Common myeloid progenitor, CD34-positive (primary cell): ENCODE measurements at regions not wholly inside any gene's neighbourhood (a gene's known extent, or its start where the extent isn't known, plus 50 kb on each side); places are given as distances from the start of the nearest gene placed in this dataset.

ENCODE experiments used
- CTCF ChIA-PET: fragments of 350-600 bp; sonication (Branson Sonifier 250); formaldehyde crosslinking; loops from one replicate; lab custom pipeline; 2021; ENCODE audit warnings: antibody characterized with exemption; lab: Charles Lee
- POLR2A ChIA-PET: fragments of 350-600 bp; sonication (Branson Sonifier 250); formaldehyde crosslinking; loops from one replicate; lab custom pipeline; 2021; ENCODE audit warnings: antibody characterized with exemption; lab: Charles Lee
- DNase-seq, 3 donors: peaks; one replicate each; pipeline versions ENCODE4 v3.0.0 to v3.0.0-alpha.2; 2013
- H3K27ac ChIP-seq, 2 experiments: 1 replicate in 1 of 2; 2 replicates in 1 of 2; pipeline ENCODE4 v1.7.0; 2013; ENCODE audit warnings: inconsistent platforms in 2 of 2, low read length in 2 of 2, mild to moderate bottlenecking in 2 of 2, low read depth in 1 of 2, moderate library complexity in 1 of 2; ENCODE audit not compliant: severe bottlenecking in 2 of 2, insufficient read depth in 1 of 2, poor library complexity in 1 of 2
- H3K27me3 ChIP-seq, 5 experiments: replicated peaks in 2 of 5; 1 replicate in 3 of 5; 2 replicates in 2 of 5; pipeline versions ENCODE4 v1.6.1 to v1.7.0; 2013; ENCODE audit warnings: low read length in 4 of 5, mild to moderate bottlenecking in 2 of 5, moderate library complexity in 2 of 5, inconsistent platforms in 1 of 5; ENCODE audit not compliant: insufficient read depth in 5 of 5, control insufficient read depth in 4 of 5
- H3K36me3 ChIP-seq, 4 experiments: 1 replicate in 2 of 4; 2 replicates in 2 of 4; pipeline versions ENCODE4 v1.6.1 to v1.7.0; 2013; ENCODE audit warnings: low read length in 3 of 4, control low read depth in 1 of 4, mild to moderate bottlenecking in 1 of 4; ENCODE audit not compliant: control insufficient read depth in 4 of 4, insufficient read depth in 4 of 4
- H3K4me1 ChIP-seq, 4 experiments: 1 replicate in 3 of 4; 2 replicates in 1 of 4; pipeline versions ENCODE4 v1.6.1 to v1.7.1; 2013; ENCODE audit warnings: low read length in 3 of 4, mild to moderate bottlenecking in 3 of 4, control low read depth in 1 of 4, inconsistent platforms in 1 of 4, moderate library complexity in 1 of 4; ENCODE audit not compliant: control insufficient read depth in 4 of 4, insufficient read depth in 4 of 4; ENCODE audit errors: control extremely low read depth in 1 of 4
- H3K4me3 ChIP-seq, 7 experiments: 1 replicate in 4 of 7; 2 replicates in 3 of 7; pipeline versions ENCODE4 v1.5.1 to v1.7.0; 2013; ENCODE audit warnings: mild to moderate bottlenecking in 7 of 7, low read length in 6 of 7, moderate library complexity in 6 of 7, inconsistent platforms in 2 of 7, low read depth in 2 of 7, control low read depth in 1 of 7; ENCODE audit not compliant: insufficient read depth in 4 of 7, control insufficient read depth in 1 of 7; ENCODE audit errors: extremely low read depth in 1 of 7
- H3K9me3 ChIP-seq, 5 experiments: 1 replicate in 4 of 5; 2 replicates in 1 of 5; pipeline versions ENCODE4 v1.6.1 to v1.7.1; 2013; ENCODE audit warnings: low read length in 4 of 5, mild to moderate bottlenecking in 2 of 5, inconsistent platforms in 1 of 5, low read depth in 1 of 5, moderate library complexity in 1 of 5; ENCODE audit not compliant: control insufficient read depth in 4 of 5, insufficient read depth in 2 of 5; ENCODE audit errors: control extremely low read depth in 1 of 5
- WGBS: methylation state at CpG from one replicate; pipeline ENCODE4 v1.1.5; 2013; ENCODE audit not compliant: insufficient coverage; 5-methylcytosine and 5-hydroxymethylcytosine counted together

- DNase-seq: no peak
- ChIA-PET POLR2A (no interaction called here), CTCF (interaction anchor here (1.0 kb wide), 1 partner anchor 479 kb away, joined by 3 read pairs; no protein-coding TSS in a partner anchor)
- H3K27me3 ChIP-seq: no peaks in the 10 kb centered on the region
- WGBS: no CpG with 5 or more reads among the region's 2 CpGs
- no peak overlapping the region for H3K27ac ChIP-seq
- H3K36me3 ChIP-seq: no peaks in the 10 kb centered on the region
- no peak overlapping the region for H3K4me3 ChIP-seq
- no peaks in the 10 kb centered on the region for H3K9me3 ChIP-seq
- H3K4me1 ChIP-seq: no peaks in the 10 kb centered on the region
These were observed 1641.7 kb downstream of the OTOL1 start for GRCh38 chr3:163138258-163138657.

GRCh38 chr3:163132111-163132510 is 1635.5 kb downstream of the OTOL1 start:
- no peaks in the 10 kb centered on the region for H3K9me3 ChIP-seq
- no peaks in the 10 kb centered on the region for H3K27me3 ChIP-seq
- H3K4me3 ChIP-seq: no peak overlapping the region
- no peaks in the 10 kb centered on the region for H3K4me1 ChIP-seq
- H3K27ac ChIP-seq: no peak overlapping the region
- WGBS: 87% methylated on average over 3 of the region's 5 CpGs
- CTCF ChIA-PET: no interaction called here
- POLR2A ChIA-PET: no interaction called here
- DNase-seq: no peak
- H3K36me3 ChIP-seq: no peaks in the 10 kb centered on the region

DNA sequence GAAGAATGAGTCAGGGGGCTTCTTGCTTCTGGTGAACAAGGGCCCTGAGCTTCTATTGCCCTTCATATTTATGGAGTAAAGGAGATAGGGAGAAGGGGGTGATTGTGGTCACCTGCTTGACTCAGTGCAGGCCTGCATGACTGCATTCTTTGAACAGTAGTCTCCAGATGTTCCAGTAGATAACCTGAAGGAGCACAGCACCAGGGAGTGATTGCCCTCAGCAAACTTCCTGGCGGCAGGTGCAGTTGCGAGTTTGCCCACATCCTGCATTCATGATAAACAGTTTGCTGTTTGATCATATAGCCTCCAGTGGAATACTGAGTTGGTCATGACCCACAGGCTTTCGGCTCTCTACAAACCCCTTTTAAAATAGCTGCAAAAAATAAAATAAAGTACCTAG is 1632.7 kb downstream of the OTOL1 start:
- ChIA-PET CTCF (no interaction called here), POLR2A (no interaction called here)
- 100% methylated on average over 2 of the region's 3 CpGs for WGBS
- H3K4me3 ChIP-seq: no peak overlapping the region
- H3K27me3 ChIP-seq: no peaks in the 10 kb centered on the region
- H3K4me1 ChIP-seq: no peaks in the 10 kb centered on the region
- DNase-seq: no peak
- H3K9me3 ChIP-seq: peaks cover 0 to 8% (median 0%) of the 10 kb centered on the region in 5 experiments
- no peak overlapping the region for H3K27ac ChIP-seq
- no peaks in the 10 kb centered on the region for H3K36me3 ChIP-seq

- no peaks in the 10 kb centered on the region for H3K4me1 ChIP-seq
- CTCF ChIA-PET: interaction anchor here (1.3 kb wide), 1 partner anchor 10 kb away, joined by 4 read pairs; no protein-coding TSS in a partner anchor
- no peak overlapping the region for H3K4me3 ChIP-seq
- no peaks in the 10 kb centered on the region for H3K36me3 ChIP-seq
- H3K27me3 ChIP-seq: no peaks in the 10 kb centered on the region
- peaks cover 0 to 8% (median 0%) of the 10 kb centered on the region in 5 experiments for H3K9me3 ChIP-seq
- DNase-seq: no peak
- POLR2A ChIA-PET: no interaction called here
- no peak overlapping the region for H3K27ac ChIP-seq
These were observed 1629.5 kb downstream of the OTOL1 start for GRCh38 chr3:163126115-163126514.
